ENCODE measurements at regions not wholly inside any gene's neighbourhood (a gene's known extent, or its start where the extent isn't known, plus 50 kb on each side); places are given as distances from the start of the nearest gene placed in this dataset.

- no peak overlapping the region for H3K27ac ChIP-seq (ENCODE audit: insufficient read depth, low read depth, low read length)
Measured at GRCh38 chr1:87173231-87173630, 155.4 kb upstream of the LMO4 start.

More at GRCh38 chr1:87173231-87173630, 155.4 kb upstream of the LMO4 start:
- Histone ChIP-seq H3K79me2 (ENCODE audit: control insufficient read depth, insufficient read depth, low read length) (no peaks in the 10 kb centered on the region), H3K4me1 (ENCODE audit: control insufficient read depth, extremely low read depth, insufficient read depth, low read length) (no peaks in the 10 kb centered on the region), H4K20me1 (replicated peaks; ENCODE audit: control insufficient read depth, extremely low read depth, insufficient read depth, low read length) (no peaks in the 10 kb centered on the region), H3K4me3 (replicated peaks in 1 of 3; ENCODE audit: insufficient read depth in 1 of 3, low read depth in 1 of 3, low read length in 3 of 3) (no peak overlapping the region), H3K36me3 (ENCODE audit: control insufficient read depth in 2 of 2, extremely low read depth in 1 of 2, insufficient read depth in 2 of 2, low read length in 2 of 2) (no peaks in the 10 kb centered on the region), H3K9me1 (replicated peaks; ENCODE audit: control insufficient read depth, extremely low read depth, insufficient read depth, low read length) (no peaks in the 10 kb centered on the region), H2AFZ (ENCODE audit: low read depth, low read length) (no peak overlapping the region), H3K4me2 (ENCODE audit: insufficient read depth, low read length) (no peak overlapping the region), H3K27me3 (ENCODE audit: control insufficient read depth in 2 of 2, insufficient read depth in 2 of 2, low read length in 2 of 2) (peaks cover 1 to 7% of the 10 kb centered on the region in 2 experiments), H3K9ac (replicated peaks; ENCODE audit: extremely low read depth, insufficient read depth, low read length) (no peak overlapping the region), H3K9me3 (replicated peaks; ENCODE audit: control insufficient read depth, insufficient read depth, low read length) (no peaks in the 10 kb centered on the region)
- FAIRE-seq: no peak
- TF ChIP-seq, protein P1, sequence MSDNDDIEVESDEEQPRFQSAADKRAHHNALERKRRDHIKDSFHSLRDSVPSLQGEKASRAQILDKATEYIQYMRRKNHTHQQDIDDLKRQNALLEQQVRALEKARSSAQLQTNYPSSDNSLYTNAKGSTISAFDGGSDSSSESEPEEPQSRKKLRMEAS (IDR thresholded peaks at IDR 0.05; ENCODE audit: insufficient read depth, insufficient read length): no peak
- TF ChIP-seq MYC (IDR thresholded peaks at IDR 0.05; ENCODE audit: low read depth, low read length) (no peak), POLR2AphosphoS5 (IDR thresholded peaks at IDR 0.05; ENCODE audit: insufficient read depth, low read depth, low read length) (no peak), JUN (IDR thresholded peaks at IDR 0.05; ENCODE audit: borderline replicate concordance, insufficient read depth, insufficient read length, low read depth) (no peak), CTCF (IDR thresholded peaks at IDR 0.05; ENCODE audit: extremely low read depth in 1 of 2, insufficient read depth in 1 of 2, low read depth in 1 of 2, low read length in 2 of 2) (no peak), EZH2 (IDR thresholded peaks at IDR 0.05; ENCODE audit: borderline replicate concordance, low read depth, low read length, severe bottlenecking) (no peak), FOS (IDR thresholded peaks at IDR 0.05; ENCODE audit: borderline replicate concordance, insufficient read depth, low read length) (no peak), GATA2 (IDR thresholded peaks at IDR 0.05; ENCODE audit: insufficient read depth, insufficient read length, low read depth, low read length) (no peak), POLR2A (IDR thresholded peaks at IDR 0.05; ENCODE audit: low read depth, low read length) (no peak)
- intact Hi-C loops (cut with micrococcal nuclease) (no loop called here), dilution Hi-C loops (cut with MboI; ENCODE audit: extremely low pct_ligation_motif_present, low sequenced_read_pairs) (no loop called here)
- ChIA-PET POLR2A (no interaction called here), CTCF (interaction anchor here (1.4 to 2.0 kb wide), 3 partner anchors 24 to 27 kb away, joined by 3 to 6 read pairs (median 4); no protein-coding TSS in a partner anchor)
- no peak for DNase-seq (ENCODE audit: low read depth, low spot score)
- BruUV-seq (replicated peaks): no TSS peak
